GM12892 (cell line): ENCODE measurements at regions not wholly inside any gene's neighbourhood (a gene's known extent, or its start where the extent isn't known, plus 50 kb on each side); places are given as distances from the start of the nearest gene placed in this dataset.

ENCODE experiments used
- POLR2A ChIP-seq: IDR thresholded peaks from 2 replicates; pipeline ENCODE4 v1.6.1; 2011; ENCODE audit warnings: low read depth, low read length, control low read depth
- POLR2AphosphoS5 ChIP-seq: IDR thresholded peaks from 2 replicates; pipeline ENCODE4 v1.6.1; 2011; ENCODE audit warnings: low read depth, low read length, control low read depth
- TAF1 ChIP-seq: IDR thresholded peaks from 2 replicates; pipeline ENCODE4 v1.6.1; 2011; ENCODE audit warnings: low read depth, mild to moderate bottlenecking, control low read depth, low read length, borderline replicate concordance

DNA sequence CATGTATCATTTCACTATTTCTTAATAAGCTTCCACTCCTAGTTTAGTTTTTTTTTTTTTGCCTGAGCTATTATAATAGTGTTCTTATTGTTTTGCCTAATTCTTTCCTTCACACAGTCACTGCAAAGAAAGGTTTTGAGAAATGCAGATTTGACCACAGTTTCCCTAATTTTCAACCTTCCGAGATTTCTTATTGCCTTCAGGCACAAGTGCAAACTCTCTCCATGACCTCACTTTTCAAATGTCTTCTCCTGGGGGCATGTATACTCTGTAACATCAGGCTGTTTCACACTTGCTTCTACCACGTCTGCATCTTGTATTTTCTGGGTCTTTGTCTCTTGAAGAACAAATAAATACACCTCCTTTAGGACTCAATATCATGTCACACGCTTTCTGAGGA, 339.0 kb upstream of the CITED2 start:
- TF ChIP-seq POLR2A = no peak
- TF ChIP-seq POLR2AphosphoS5 = no peak
- TF ChIP-seq TAF1 = no peak
